ENCODE measurements at regions not wholly inside any gene's neighbourhood (a gene's known extent, or its start where the extent isn't known, plus 50 kb on each side); places are given as distances from the start of the nearest gene placed in this dataset.

GRCh38 chr1:101079341-101079740, 53.8 kb upstream of the DPH5 start:
- WGBS (ENCODE audit: insufficient coverage, insufficient replicate concordance, low lambda C conversion rate, missing lambda C conversion rate): 85% methylated on average over 4 of the region's 4 CpGs
- POLR2A ChIA-PET: interaction anchor here (0.7 kb wide), 1 partner anchor 444 kb away, joined by 3 read pairs; no protein-coding TSS in a partner anchor
- intact Hi-C loops (cut with micrococcal nuclease; ENCODE audit: unreplicated experiment): no loop called here
- H3K27me3 ChIP-seq (replicated peaks in 1 of 2; ENCODE audit: control insufficient read depth in 2 of 2, insufficient read depth in 2 of 2, low read length in 1 of 2): no peaks in the 10 kb centered on the region
- H3K9me3 ChIP-seq (replicated peaks; ENCODE audit: control insufficient read depth, insufficient read depth, low read length): peaks cover 3% of the 10 kb centered on the region; the same call in 1 of the 3 replicates
- peaks cover 7% of the 10 kb centered on the region; the same call in 1 of the 2 replicates for H3K4me1 ChIP-seq (ENCODE audit: control insufficient read depth, insufficient read depth, low read length)
- H2AFZ ChIP-seq (ENCODE audit: control insufficient read depth, low read depth, low read length): no peak overlapping the region
- DNase-seq (ENCODE audit: low read depth, low spot score): no peak
- H3K36me3 ChIP-seq (ENCODE audit: control insufficient read depth in 2 of 2, insufficient read depth in 2 of 2, low read length in 1 of 2): 0 out of 4 replicates have a peak, but pooled peaks cover 0 to 3% of the 10 kb centered on the region in 2 experiments
- in situ Hi-C loops (cut with MboI): no loop called here
- no peaks in the 10 kb centered on the region for H4K20me1 ChIP-seq (ENCODE audit: control insufficient read depth, insufficient read depth)
- CTCF ChIA-PET: interaction anchor here (0.6 to 1.9 kb wide), 5 partner anchors 28 to 553 kb away, joined by 3 to 4 read pairs (median 3); no protein-coding TSS in a partner anchor
- no TSS peak for BruUV-seq (replicated peaks)
- TF ChIP-seq FOS (IDR thresholded peaks at IDR 0.05; ENCODE audit: borderline replicate concordance, extremely low read depth, insufficient read length) (no peak), BRCA1 (IDR thresholded peaks at IDR 0.05; ENCODE audit: low read depth, low read length) (no peak), NBN (IDR thresholded peaks at IDR 0.05) (no peak), POLR2AphosphoS2 (IDR thresholded peaks at IDR 0.05; ENCODE audit: low read depth, low read length) (no peak), RFX5 (IDR thresholded peaks at IDR 0.05; ENCODE audit: low read depth, low read length) (no peak), SMC3 (IDR thresholded peaks at IDR 0.05; ENCODE audit: borderline replicate concordance, low read length) (no peak), JUNB (IDR thresholded peaks at IDR 0.05) (no peak)
- no peaks in the 10 kb centered on the region for H3K79me2 ChIP-seq (ENCODE audit: control insufficient read depth, insufficient read depth, low read length)
- ATAC-seq: no peak
- no peak overlapping the region for H3K27ac ChIP-seq (ENCODE audit: control insufficient read depth, insufficient read depth)
- H3K4me3 ChIP-seq: no peak overlapping the region
- SMC1A ChIA-PET (ENCODE audit: uncharacterized antibody, unreplicated experiment): interaction anchor here (1.4 to 1.5 kb wide), 2 partner anchors 150 to 209 kb away, joined by 4 read pairs; no protein-coding TSS in a partner anchor
- RAD21 ChIA-PET (ENCODE audit: unreplicated experiment): no interaction called here
- no peak overlapping the region for H3K9ac ChIP-seq (ENCODE audit: control insufficient read depth, insufficient read depth, low read length)
- H3K4me2 ChIP-seq (ENCODE audit: control insufficient read depth, insufficient read depth): no peak overlapping the region
- FAIRE-seq: no peak

- H3K27ac ChIP-seq (ENCODE audit: control insufficient read depth, insufficient read depth): no peak overlapping the region
- H3K27me3 ChIP-seq (replicated peaks in 1 of 2; ENCODE audit: control insufficient read depth in 2 of 2, insufficient read depth in 2 of 2, low read length in 1 of 2): no peaks in the 10 kb centered on the region
- SMC1A ChIA-PET (ENCODE audit: uncharacterized antibody, unreplicated experiment): no interaction called here
- peaks cover 0 to 3% of the 10 kb centered on the region in 2 experiments; a peak in 1 of 4 replicates for H3K36me3 ChIP-seq (ENCODE audit: control insufficient read depth in 2 of 2, insufficient read depth in 2 of 2, low read length in 1 of 2)
- CTCF ChIA-PET: no interaction called here
- POLR2A ChIA-PET: no interaction called here
- H4K20me1 ChIP-seq (ENCODE audit: control insufficient read depth, insufficient read depth): no peaks in the 10 kb centered on the region
- H2AFZ ChIP-seq (ENCODE audit: control insufficient read depth, low read depth, low read length): no peak overlapping the region
- in situ Hi-C loops (cut with MboI): no loop called here
- H3K4me2 ChIP-seq (ENCODE audit: control insufficient read depth, insufficient read depth): no peak overlapping the region
- H3K4me3 ChIP-seq: no peak overlapping the region
- WGBS (ENCODE audit: insufficient coverage, insufficient replicate concordance, low lambda C conversion rate, missing lambda C conversion rate): 90% methylated on average over 4 of the region's 4 CpGs
- RAD21 ChIA-PET (ENCODE audit: unreplicated experiment): no interaction called here
- no TSS peak for BruUV-seq (replicated peaks)
- H3K4me1 ChIP-seq (ENCODE audit: control insufficient read depth, insufficient read depth, low read length): peaks cover 7% of the 10 kb centered on the region; the same call in 1 of the 2 replicates
- FAIRE-seq: no peak
- H3K79me2 ChIP-seq (ENCODE audit: control insufficient read depth, insufficient read depth, low read length): no peaks in the 10 kb centered on the region
- ATAC-seq: no peak
- intact Hi-C loops (cut with micrococcal nuclease; ENCODE audit: unreplicated experiment): no loop called here
- DNase-seq (ENCODE audit: low read depth, low spot score): no peak
- TF ChIP-seq ASH2L (IDR thresholded peaks at IDR 0.05; ENCODE audit: borderline replicate concordance, low read depth) (no peak), ETV6 (conservative IDR thresholded peaks at IDR 0.05 in 1 of 2, IDR thresholded peaks at IDR 0.05 in 1 of 2; ENCODE audit: borderline replicate concordance in 1 of 2, low read depth in 1 of 2) (no peak), YBX1 (IDR thresholded peaks at IDR 0.05) (no peak)
- no peak overlapping the region for H3K9ac ChIP-seq (ENCODE audit: control insufficient read depth, insufficient read depth, low read length)
- peaks cover 3% of the 10 kb centered on the region; the same call in 1 of the 3 replicates for H3K9me3 ChIP-seq (replicated peaks; ENCODE audit: control insufficient read depth, insufficient read depth, low read length)
Observed at GRCh38 chr1:101077849-101078248, 52.3 kb upstream of the DPH5 start.
